ENCODE measurements at regions not wholly inside any gene's neighbourhood (a gene's known extent, or its start where the extent isn't known, plus 50 kb on each side); places are given as distances from the start of the nearest gene placed in this dataset.

DNA sequence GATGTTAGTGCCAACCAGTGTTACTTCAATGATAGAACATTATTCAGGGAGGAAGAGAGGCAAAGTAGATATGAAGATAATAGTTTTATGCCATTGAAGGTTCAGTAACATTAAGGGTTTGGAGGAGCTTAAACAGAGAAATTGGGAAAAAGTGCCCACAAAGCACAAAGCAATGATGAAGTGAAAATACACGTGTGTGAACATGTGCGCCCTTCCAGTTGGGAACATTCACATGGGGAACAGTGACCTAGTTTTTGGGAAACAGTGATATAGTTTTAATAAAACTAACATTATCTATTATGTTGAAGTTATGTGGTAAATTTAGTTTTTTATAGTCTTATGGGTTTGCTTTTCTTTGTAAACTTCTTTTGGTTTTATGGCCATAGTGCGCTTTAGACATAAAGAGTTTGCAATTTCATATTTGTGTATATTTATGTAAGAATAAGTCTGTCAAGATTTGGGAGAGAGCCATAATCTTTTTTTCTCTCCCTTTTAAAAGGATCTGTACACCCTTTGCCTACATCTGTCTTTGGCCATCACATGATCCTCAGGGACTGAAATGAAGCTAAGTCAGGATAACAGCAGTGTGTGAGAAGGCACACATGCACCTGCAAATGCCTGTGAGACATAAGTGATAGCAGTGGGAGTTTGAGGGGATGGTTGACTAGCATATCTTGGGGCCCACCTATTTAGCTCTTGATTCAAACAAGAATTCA is 450.3 kb upstream of the THRB start:
- TF ChIP-seq, protein P1, sequence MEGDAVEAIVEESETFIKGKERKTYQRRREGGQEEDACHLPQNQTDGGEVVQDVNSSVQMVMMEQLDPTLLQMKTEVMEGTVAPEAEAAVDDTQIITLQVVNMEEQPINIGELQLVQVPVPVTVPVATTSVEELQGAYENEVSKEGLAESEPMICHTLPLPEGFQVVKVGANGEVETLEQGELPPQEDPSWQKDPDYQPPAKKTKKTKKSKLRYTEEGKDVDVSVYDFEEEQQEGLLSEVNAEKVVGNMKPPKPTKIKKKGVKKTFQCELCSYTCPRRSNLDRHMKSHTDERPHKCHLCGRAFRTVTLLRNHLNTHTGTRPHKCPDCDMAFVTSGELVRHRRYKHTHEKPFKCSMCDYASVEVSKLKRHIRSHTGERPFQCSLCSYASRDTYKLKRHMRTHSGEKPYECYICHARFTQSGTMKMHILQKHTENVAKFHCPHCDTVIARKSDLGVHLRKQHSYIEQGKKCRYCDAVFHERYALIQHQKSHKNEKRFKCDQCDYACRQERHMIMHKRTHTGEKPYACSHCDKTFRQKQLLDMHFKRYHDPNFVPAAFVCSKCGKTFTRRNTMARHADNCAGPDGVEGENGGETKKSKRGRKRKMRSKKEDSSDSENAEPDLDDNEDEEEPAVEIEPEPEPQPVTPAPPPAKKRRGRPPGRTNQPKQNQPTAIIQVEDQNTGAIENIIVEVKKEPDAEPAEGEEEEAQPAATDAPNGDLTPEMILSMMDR (IDR thresholded peaks at IDR 0.05; ENCODE audit: low read length) = no peak
- TF ChIP-seq EZH2 (optimal IDR thresholded peaks at IDR 0.05; ENCODE audit: low read depth, low read length) = no peak
